ENCODE measurements at regions not wholly inside any gene's neighbourhood (a gene's known extent, or its start where the extent isn't known, plus 50 kb on each side); places are given as distances from the start of the nearest gene placed in this dataset.

GRCh38 chr10:71042216-71042615 is 153.9 kb upstream of the PCBD1 start:
- no peak overlapping the region for H3K9ac ChIP-seq (ENCODE audit: low read depth in 2 of 2, low read length in 2 of 2)
- intact Hi-C loops (cut with DNase I), result no loop called here
- no peaks in the 10 kb centered on the region for H3K27me3 ChIP-seq
- H3K4me1 ChIP-seq, result no peaks in the 10 kb centered on the region
- no peak overlapping the region for H3K27ac ChIP-seq
- no peak for DNase-seq
- no peaks in the 10 kb centered on the region for H3K36me3 ChIP-seq
- no peak overlapping the region for H3K4me3 ChIP-seq
- no peaks in the 10 kb centered on the region for H3K9me3 ChIP-seq
- TF ChIP-seq CTCF (IDR thresholded peaks at IDR 0.05), result no peak

GRCh38 chr10:71042699-71043098 is 154.3 kb upstream of the PCBD1 start:
- no peak overlapping the region for H3K4me3 ChIP-seq
- no peak overlapping the region for H3K27ac ChIP-seq
- intact Hi-C loops (cut with DNase I), result no loop called here
- H3K27me3 ChIP-seq, result no peaks in the 10 kb centered on the region
- H3K36me3 ChIP-seq, result no peaks in the 10 kb centered on the region
- no peak overlapping the region for H3K9ac ChIP-seq (ENCODE audit: low read depth in 2 of 2, low read length in 2 of 2)
- H3K9me3 ChIP-seq, result no peaks in the 10 kb centered on the region
- TF ChIP-seq CTCF (IDR thresholded peaks at IDR 0.05), result no peak
- DNase-seq, result no peak
- H3K4me1 ChIP-seq, result no peaks in the 10 kb centered on the region

- no peak for DNase-seq
- H3K36me3 ChIP-seq, result no peaks in the 10 kb centered on the region
- no peak overlapping the region for H3K4me3 ChIP-seq
- no peaks in the 10 kb centered on the region for H3K27me3 ChIP-seq
- no peak overlapping the region for H3K9ac ChIP-seq (ENCODE audit: low read depth in 2 of 2, low read length in 2 of 2)
- TF ChIP-seq CTCF (IDR thresholded peaks at IDR 0.05), result no peak
- H3K27ac ChIP-seq, result no peak overlapping the region
- no peaks in the 10 kb centered on the region for H3K4me1 ChIP-seq
- intact Hi-C loops (cut with DNase I), result no loop called here
- no peaks in the 10 kb centered on the region for H3K9me3 ChIP-seq
These were observed 155.5 kb upstream of the PCBD1 start for GRCh38 chr10:71043858-71044257.

GRCh38 chr10:71044720-71045119 is 156.4 kb upstream of the PCBD1 start:
- no peak overlapping the region for H3K4me3 ChIP-seq

GRCh38 chr10:71045204-71045809 is 156.9 kb upstream of the PCBD1 start:
- no peaks in the 10 kb centered on the region for H3K9me3 ChIP-seq
- no peak overlapping the region for H3K9ac ChIP-seq (ENCODE audit: low read depth in 2 of 2, low read length in 2 of 2)
- no peak for TF ChIP-seq CTCF (IDR thresholded peaks at IDR 0.05)
- no peaks in the 10 kb centered on the region for H3K36me3 ChIP-seq
- H3K4me1 ChIP-seq, result no peaks in the 10 kb centered on the region
- intact Hi-C loops (cut with DNase I), result no loop called here
- H3K27me3 ChIP-seq, result no peaks in the 10 kb centered on the region
- DNase-seq, result no peak
- no peak overlapping the region for H3K27ac ChIP-seq
- no peak overlapping the region for H3K4me3 ChIP-seq

More at GRCh38 chr10:71044720-71045119, 156.4 kb upstream of the PCBD1 start:
- no peak overlapping the region for H3K27ac ChIP-seq
- no peaks in the 10 kb centered on the region for H3K9me3 ChIP-seq
- H3K27me3 ChIP-seq, result no peaks in the 10 kb centered on the region
- intact Hi-C loops (cut with DNase I), result no loop called here
- TF ChIP-seq CTCF (IDR thresholded peaks at IDR 0.05), result no peak
- DNase-seq, result no peak
- H3K9ac ChIP-seq (ENCODE audit: low read depth in 2 of 2, low read length in 2 of 2), result no peak overlapping the region
- no peaks in the 10 kb centered on the region for H3K4me1 ChIP-seq
- H3K36me3 ChIP-seq, result no peaks in the 10 kb centered on the region

Measured in colonic mucosa (tissue), 4 donors.